Dedifferentiated amniotic fluid mesenchymal stem cell (primary cell): ENCODE measurements at regions not wholly inside any gene's neighbourhood (a gene's known extent, or its start where the extent isn't known, plus 50 kb on each side); places are given as distances from the start of the nearest gene placed in this dataset.
"Not testable (repeated sequence)": the region's sequence is repeated elsewhere in the genome, so short reads cannot be mapped to it uniquely, and the experiment has no call there.

Experiments used
- DNase-seq: peaks from one replicate; pipeline ENCODE4 v3.0.0-alpha.2; 2016; ENCODE audit errors: extremely low spot score

DNA sequence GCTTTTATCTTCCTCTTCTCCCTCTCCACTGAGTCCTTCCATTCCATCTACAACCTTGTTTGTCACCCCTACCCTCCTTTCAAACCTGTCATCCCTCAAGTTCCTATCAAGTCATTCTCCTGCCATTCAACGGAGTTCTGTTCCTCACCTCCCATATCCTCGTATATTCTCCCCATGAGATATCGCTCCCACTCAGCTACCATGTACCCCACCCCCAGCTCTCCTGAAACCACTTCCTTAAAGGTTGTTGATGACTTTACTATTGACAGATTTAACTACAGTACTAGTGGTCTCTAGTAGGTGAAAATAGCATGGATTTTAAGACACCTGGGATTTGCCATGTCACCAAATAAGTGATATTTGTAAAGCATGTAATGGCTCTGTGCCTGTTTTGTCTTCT, 107.4 kb upstream of the BARHL2 start:
- DNase-seq, result no peak

DNA sequence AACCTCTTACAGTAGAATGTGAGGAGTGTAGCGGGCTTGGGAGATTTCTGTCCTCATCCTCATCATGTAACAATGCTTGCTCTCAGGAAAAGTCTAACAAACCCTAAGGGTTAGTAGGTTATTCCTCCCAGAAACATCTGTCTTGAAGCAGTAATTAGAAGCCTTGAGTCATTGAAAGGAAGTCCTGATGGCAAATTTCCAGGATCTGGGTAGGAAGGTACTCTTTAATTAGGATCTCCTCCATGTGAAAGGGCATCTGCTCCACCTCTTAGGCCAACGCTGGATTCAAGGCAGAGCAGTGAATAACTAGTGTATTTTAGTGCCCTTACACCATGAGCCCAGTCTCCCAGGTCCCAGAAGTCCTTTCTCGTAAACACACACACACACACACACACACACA, 106.6 kb upstream of the BARHL2 start:
- DNase-seq, result no peak

DNA sequence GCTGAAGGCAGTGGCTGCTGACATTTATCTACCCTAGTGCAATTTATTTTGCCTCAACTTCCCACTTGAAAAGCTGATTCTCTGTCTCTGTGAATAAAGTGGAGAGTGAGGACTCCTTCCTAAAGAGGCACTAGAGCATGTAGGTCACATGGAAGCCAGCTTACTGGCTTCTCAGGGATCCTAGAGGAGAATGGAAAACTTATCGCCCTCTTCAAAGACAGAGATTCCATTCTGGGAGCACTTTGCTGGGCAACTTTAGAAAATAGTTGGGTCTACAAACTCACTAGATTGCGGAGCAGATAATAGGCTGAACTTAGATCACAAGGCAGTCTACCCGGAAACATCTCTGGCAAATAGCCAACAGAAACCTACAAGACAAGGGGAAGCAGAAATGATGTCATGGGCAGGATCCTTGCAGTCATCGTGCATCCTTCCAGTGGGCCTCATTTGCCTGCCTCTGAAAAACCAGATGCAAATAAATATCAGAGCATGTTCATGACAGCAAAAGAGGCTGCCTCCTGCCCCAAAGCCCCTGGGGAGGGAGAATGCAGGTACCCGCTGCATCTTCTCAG, 104.8 kb upstream of the BARHL2 start:
- DNase-seq, result no peak

DNA sequence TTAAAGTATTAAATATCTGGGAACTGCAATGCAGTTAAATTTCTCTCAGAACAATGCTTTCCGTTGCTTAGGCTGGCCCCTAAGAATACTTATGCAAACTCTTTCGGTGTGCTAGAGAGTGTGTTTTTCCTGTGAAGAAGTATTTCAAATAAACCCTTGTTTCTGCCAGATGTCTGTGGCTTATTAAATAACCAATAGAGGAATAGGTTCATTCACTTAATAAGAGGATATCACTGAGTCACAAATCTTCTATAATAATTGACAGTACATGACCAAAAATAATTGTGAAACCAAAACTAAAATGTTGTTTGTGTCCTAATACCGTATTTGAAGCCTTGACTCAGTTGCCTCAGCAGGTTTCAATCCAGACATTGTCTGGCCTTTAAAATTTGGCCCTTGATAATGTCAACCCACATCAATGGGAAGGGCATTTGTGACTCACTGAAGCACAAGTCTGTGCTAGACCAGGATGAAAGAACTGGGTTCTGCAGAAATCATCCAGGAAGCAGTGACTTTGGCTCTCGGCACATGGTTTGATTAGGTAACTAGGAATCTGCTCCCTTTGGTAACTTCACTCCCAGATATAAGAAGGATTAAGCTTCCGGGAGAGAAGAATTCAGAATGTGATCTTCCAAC, 104.2 kb upstream of the BARHL2 start:
- DNase-seq, result no peak

DNA sequence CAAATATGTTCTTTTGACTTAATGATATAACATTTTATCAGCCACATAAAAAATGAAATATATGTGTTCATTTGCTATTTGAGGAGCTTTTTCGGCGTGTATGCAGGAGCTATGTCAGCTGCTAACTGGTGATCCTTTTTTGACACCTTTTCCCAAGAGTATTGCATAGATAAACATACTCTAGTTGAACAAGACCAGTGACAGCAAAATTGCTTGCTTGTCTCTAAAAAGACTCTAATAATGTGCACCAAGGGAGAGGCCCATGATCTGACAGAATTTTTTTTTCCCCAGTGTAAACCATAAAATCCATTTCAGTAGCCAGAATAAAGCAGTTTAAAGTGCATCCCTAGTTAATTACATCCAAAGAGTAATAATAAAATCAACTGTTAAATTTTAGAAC, 103.6 kb upstream of the BARHL2 start:
- no peak for DNase-seq

DNA sequence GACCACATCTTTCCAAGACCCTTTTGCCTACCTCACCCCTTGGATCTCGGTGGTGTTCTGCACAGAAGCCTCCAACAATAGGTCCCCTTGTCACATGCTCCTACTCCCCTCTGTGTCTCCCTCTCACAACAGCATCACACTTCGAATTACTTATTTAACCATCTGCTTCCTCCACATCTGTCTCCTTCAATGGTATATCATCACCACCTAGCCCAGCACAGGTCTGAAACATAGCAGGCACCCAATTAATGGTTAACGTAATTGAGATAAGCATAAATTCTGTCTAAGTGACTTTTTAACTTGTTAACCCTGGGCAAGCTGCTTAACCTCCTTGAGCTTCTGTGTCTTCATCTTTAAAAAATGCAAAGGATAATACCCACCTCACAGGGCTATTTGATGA, 100.3 kb upstream of the BARHL2 start:
- DNase-seq, result no peak

DNA sequence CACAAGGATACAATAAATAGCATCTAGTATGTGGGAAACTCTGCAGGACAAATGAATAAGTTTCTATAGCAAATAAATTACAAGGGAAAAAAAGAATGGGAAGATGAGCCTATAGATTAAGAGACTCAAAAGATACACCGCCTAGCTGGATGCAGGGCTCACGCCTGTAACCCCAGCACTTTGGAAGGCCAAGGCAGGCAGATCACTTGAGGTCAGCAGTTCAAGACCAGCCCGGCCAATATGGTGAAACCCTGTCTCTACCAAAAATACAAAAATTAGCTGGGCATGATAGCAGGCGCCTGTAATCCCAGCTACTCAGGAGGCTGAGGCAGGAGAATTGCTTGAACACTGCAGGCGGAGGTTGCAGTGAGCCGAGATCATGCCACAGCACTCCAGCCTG, 95.1 kb upstream of the BARHL2 start:
- DNase-seq, result not testable (repeated sequence)

DNA sequence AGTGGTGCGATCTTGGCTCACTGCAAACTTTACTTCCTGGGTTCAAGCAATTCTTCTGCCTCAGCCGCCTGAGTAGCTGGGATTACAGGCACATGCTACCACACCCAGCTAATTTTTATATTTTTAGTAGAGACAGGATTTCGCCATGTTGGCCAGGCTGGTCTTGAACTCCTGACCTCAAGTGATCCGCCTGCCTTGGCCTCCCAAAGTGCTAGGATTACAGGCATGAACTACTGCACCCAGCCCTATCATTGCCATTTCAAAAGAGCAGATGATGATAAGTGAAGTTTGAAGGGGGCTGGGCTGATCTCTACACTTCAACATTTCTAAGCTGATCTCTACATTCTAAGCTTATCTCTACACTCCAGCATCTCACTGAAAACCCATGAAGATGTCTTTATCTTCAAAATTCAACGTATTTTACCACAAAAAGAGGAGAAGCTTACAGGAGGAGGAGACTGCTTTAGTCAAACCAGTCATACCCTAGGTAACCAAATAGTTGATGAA, 94.4 kb upstream of the BARHL2 start:
- DNase-seq, result not testable (repeated sequence)

DNA sequence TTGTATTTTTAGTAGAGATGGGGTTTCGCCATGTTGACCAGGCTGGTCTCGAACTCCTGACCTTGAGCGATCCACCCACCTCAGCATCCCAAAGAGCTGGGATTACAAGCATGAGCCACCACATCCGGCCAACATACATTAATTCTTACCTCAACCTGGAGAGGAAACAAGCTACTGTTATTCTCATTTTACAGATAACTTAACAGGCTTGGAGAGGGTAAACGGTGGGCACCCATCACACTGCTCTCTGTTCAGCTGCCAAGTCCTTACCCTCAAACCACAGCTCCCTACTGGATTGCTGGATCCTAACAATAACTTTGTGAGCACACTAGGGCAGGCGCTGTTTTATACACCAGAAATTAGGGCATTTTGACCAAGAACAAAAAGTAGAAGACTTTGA, 93.6 kb upstream of the BARHL2 start:
- no peak for DNase-seq

DNA sequence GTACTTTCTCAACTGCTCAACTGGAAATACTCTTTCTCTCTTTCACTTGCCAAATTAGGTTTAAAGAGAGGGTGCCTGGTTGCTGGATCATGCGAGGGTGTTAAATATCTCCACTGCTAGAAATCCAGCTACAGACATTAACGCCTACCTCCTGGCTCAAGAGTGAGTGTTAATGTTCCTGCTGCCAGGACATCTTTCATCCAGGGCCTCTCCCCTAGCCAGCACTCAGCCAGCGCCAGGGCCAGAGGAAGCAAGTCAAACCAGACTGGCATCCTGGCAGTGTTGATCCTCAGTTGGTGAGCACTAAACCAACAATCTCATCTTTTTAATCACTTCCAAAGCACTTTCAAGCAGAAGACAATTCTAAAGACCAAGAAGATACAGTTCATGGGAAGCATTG, 92.9 kb upstream of the BARHL2 start:
- DNase-seq, result no peak

DNA sequence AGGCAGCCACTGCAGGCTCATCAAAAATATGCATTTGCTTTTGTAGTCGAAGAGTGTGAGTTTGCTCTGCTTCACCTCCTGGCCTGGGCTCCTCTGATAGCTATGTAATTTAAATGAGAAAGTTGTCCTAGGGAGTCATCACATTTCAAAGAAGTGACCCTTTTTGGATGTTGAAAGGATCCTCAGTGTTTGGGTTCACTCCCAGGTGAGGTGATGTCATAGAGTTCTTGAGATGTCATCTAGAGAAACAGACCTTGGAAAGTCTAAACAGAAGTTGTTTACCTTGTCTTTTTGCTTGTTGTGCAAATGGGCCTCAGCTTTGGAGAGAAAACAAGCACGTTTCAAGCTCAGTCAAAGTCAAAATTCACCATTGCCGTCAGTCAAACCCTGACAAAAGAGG, 92.0 kb upstream of the BARHL2 start:
- DNase-seq, result no peak

DNA sequence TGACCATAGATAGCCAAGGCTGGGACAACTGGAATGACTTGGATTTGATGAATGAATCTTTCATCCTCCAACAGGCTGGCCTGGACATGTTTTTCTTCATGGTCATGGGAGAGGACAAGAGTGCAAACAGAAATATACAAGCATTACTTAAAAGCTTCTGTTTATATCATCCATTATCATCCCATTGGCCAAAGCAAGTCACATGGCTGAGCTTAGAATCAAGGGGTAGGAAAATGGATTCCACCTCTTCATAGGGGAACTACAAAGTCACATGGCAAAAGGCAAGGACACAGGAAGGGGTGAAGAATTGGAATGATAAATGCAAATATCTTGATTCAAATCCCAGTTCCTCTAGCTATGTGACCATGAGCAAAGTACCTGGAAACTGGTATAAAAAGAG, 90.2 kb upstream of the BARHL2 start:
- DNase-seq, result no peak

DNA sequence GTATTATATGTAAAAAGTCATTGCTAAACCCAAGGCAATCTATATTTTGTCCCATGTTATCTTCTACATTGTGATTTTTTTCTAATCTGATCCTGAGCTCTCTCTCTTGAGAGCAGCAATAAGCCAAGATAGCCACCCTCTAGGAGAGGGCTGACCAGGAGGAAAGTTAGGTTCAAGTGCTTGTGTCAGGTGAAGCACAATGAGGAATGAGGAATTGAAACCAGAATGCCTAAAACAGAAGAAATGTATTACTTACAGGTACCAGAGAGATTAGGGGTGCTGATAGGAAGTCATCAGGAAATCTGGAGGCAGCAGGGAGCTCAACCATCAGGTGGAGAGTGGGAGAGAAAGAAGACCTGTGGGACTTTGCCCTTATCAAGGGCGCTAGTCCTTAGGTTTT, 85.5 kb upstream of the BARHL2 start:
- no peak for DNase-seq

DNA sequence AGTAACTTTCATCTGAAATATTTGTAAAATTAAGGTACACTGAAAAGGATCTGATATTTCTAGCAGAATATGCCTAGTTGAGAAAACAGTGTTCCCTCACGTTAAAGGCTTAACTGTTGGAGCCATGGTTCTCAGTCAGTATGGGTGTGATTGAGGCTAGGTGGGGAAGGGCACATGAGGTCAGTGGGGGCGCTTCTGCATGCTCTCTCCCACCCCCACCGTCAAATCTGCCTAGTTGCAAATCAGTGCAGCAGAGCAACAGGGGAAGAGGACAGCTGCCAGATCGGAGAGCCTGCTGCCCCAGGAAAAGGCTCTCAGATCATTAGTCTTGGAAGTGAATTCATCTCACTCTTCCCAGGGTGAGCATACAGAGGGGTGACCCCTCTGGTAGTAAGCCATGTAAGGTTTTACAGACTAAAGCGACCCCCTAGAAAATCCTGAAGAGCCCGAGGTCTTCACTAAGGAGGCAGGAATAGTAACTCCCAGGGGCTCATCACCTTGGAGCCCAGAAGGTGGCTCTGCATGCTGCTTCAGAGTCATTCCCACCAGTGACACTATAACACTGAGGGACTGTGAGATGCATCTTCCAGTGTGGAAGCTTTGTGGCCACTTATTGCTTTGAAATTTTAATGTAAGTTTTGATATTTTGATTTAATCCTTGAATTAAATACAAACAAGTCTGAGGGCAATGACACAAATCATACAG, 83.1 kb upstream of the BARHL2 start:
- DNase-seq, result no peak

DNA sequence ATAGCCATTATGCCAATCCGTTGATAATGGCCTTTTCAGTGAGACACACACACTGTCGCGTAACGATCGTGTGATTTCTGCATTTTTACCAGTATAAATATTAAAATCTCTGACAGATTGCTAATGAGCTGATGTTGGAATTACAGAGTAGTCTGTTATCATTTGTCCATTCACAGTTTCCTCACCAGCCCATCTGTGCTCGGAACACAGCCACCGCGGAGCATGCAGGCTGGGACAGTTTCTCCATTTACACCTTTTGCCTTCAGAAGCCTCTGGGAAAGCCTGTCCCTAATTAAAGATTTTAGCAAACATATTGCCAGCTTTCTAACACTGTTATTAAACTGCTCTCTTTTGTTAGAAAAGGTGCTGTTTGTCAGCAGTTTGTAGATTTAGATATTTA, 82.2 kb upstream of the BARHL2 start:
- DNase-seq, result no peak

DNA sequence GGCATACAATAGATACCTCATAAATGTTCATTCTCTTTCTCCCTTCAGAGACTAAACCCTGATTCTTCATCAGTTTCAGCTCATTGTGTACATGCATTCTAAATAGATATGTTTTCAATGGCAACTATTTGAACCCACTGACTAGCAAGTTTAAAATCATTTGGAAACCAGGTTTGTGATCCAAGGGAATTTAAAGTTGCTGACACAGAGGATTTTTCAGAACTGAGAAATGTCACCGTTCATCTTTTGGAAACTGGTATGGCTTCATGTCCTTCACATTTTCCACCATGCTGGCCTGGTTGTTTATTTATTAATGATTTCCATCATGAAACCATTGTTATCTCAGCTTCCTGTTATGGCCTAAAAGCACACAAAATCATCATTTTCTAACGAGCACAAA, 81.8 kb upstream of the BARHL2 start:
- DNase-seq, result no peak

DNA sequence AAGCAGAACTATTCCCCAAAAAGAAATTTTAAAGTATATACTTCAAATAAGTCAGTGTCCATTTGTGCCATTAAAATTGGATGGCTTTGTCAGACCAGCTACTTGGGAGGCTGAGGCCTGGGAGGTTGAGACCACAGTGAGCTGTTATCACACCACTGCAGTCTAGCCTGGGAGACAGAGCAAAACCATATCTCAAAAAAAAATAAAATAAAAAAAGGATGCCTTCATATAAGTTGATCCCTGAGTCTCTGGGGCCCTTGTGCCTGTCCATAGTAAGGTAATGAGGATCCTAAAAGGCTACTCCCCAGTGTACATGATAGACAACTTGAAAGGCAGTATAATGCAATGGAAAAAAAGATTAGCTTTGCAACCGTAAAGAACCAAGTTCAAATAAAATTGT, 81.2 kb upstream of the BARHL2 start:
- DNase-seq, result no peak

DNA sequence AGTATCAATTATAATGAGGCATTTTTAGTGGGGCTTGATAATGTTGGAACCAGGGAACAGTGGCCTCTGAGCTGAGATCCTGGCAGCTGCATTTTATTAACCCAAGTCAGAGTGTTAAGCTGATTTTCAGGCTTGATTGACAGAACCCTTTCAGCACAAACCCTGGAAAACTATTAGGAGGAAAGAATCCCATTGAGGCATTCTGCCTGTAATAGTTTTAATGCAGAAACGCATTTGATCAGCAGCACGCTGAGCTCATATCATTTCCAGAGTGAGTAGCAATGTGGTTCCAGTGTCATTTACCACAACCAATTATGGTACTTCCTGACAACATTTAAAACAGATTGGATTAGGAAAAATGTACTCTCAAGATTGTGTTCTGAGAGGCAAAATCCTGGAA, 78.3 kb upstream of the BARHL2 start:
- DNase-seq, result no peak

DNA sequence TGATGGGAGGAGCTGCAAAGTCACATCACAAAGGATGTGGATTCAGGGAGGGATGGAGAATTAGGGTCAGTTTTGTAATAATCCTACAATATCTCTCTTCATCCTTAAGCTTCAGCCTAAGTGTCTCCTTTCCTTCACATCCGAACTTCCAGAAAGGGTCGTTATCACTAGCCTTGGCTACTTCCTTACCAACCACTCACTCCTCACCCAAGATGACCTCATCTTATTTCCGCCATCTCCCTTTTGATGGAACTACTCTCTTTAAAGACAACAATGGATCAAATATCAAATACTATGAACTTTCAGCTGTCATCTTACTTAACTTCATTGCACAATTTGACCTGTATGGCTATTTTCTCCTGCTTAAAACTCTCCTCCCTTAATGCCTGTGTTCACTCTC, 69.6 kb upstream of the BARHL2 start:
- no peak for DNase-seq

DNA sequence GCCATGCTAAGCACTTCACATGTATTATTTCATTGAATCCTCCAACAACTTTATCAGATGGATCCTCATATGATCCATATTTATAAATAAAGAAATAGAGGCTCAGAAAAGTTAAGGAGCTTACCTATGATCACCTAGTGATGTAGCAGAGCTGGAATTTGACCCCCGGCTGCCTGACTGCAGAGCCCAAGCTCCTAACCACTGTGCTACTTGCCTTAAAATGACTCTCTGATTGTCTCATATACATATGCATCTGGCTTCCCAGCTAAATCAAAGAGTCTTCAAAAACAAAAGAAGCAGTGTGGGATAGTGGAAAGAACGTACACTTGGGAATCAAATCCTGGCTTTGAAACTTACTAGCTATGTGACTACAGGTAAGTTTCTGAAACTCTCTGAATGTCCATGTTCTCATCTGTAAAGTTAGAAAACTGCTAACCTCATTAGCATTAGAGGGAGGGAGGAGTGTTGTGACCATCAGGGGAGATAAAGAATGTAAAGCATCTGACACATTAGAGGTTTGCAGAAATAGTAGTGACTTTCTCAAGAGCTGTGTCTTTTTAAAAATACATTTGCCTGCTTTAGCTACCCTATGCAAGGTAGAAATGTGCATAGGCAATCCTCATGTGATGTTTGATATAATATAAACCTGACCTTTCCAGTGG, 67.2 kb upstream of the BARHL2 start:
- no peak for DNase-seq

DNA sequence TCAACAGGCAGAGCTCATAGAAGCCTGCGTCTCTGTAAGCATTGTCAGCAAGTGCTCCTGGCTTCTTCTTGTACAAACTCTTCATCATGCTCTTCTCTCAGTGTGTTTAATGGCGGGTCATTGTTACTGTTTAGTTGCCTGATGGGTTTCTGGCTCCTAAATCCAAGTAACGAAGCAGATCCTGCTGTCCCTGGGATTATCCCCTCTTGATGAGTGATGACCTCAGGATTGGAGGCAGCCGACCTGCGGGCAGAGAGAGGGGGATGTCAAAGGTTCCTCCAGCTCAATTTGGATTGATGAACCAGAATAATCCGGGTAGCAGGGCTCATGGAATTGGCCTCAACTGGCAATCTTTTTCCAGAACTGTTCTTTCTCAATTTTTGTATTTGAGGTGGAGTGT, 66.1 kb upstream of the BARHL2 start:
- no peak for DNase-seq

DNA sequence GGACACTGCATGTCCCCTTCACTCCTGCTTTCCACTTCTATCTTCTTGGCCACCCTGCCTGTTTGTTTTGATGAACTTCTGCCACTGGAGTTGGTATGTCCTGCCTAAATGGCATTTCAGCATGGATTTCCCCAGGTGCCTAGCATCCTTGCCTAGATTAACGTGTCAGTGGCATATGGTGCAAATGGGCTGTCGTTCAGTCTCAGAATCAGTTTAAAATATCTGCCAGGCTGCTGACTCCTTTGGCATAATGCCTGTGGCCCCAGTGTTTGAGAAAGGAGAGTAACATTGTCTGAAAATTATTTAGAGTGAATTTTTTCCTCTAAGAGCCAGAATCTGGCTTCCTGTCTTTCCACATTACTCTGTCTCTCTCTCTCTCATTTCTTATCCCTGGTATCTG, 64.9 kb upstream of the BARHL2 start:
- no peak for DNase-seq

DNA sequence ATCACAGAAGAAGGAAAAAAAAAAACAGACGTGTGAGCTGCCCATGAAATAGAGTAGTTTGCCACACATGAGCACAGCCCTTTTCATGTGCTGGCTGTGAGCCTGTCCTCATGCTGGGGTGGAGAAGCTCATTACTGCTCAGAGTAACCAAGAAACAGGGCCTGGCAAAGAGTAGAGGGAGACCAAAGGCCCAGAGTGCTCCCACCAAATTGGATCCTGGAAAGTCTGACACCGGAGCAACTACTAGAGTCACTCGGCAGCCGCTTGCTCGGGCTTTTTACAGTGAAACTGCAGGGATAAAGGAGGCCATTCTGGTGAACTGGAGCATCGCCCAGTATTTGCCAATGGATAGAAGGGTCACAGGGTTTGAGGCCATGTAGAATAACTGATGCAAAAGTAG, 64.4 kb upstream of the BARHL2 start:
- DNase-seq, result no peak
